HG02943 (cell line): ENCODE measurements at regions not wholly inside any gene's neighbourhood (a gene's known extent, or its start where the extent isn't known, plus 50 kb on each side); places are given as distances from the start of the nearest gene placed in this dataset.

ENCODE experiments used
- ATAC-seq: cut with Tn5 transposase; IDR thresholded peaks from one replicate; pipeline ENCODE4 v1.9.1; 2021; ENCODE audit warnings: mild to moderate bottlenecking, low read depth, moderate library complexity; ENCODE audit not compliant: unreplicated experiment

GRCh38 chr20:22382742-22383141 lies 201.6 kb downstream of the FOXA2 start:
- no peak for ATAC-seq

- no peak for ATAC-seq
Measured at GRCh38 chr20:22381812-22382416, 202.5 kb downstream of the FOXA2 start.

- no peak for ATAC-seq
Measured at GRCh38 chr20:22379472-22379871, 204.9 kb downstream of the FOXA2 start.

- ATAC-seq, result no peak
Measured at GRCh38 chr20:22374678-22375590, 209.4 kb downstream of the FOXA2 start.

- no peak for ATAC-seq
Measured at GRCh38 chr20:22374066-22374465, 210.3 kb downstream of the FOXA2 start.

- ATAC-seq, result no peak
Measured at GRCh38 chr20:22373164-22373895, 211.0 kb downstream of the FOXA2 start.

GRCh38 chr20:22371843-22372242 lies 212.5 kb downstream of the FOXA2 start:
- peak; percentile 83 for ATAC-seq

GRCh38 chr20:22370137-22370536 lies 214.2 kb downstream of the FOXA2 start:
- ATAC-seq, result no peak

GRCh38 chr20:22369100-22369499 lies 215.3 kb downstream of the FOXA2 start:
- ATAC-seq, result no peak

- no peak for ATAC-seq
Measured at GRCh38 chr20:22368235-22368634, 216.1 kb downstream of the FOXA2 start.

GRCh38 chr20:22366631-22367030 lies 217.7 kb downstream of the FOXA2 start:
- no peak for ATAC-seq

GRCh38 chr20:22354647-22355046 lies 229.7 kb downstream of the FOXA2 start:
- no peak for ATAC-seq

GRCh38 chr20:22353586-22353985 lies 230.8 kb downstream of the FOXA2 start:
- ATAC-seq, result no peak

GRCh38 chr20:22352019-22352418 lies 232.4 kb downstream of the FOXA2 start:
- no peak for ATAC-seq

- no peak for ATAC-seq
Measured at GRCh38 chr20:22350624-22351023, 233.7 kb downstream of the FOXA2 start.

GRCh38 chr20:22348010-22348409 lies 236.4 kb downstream of the FOXA2 start:
- no peak for ATAC-seq

- no peak for ATAC-seq
Measured at GRCh38 chr20:22346716-22347115, 237.7 kb downstream of the FOXA2 start.

- no peak for ATAC-seq
Measured at GRCh38 chr20:22343612-22344011, 240.8 kb downstream of the FOXA2 start.

GRCh38 chr20:22342410-22342809 lies 242.0 kb downstream of the FOXA2 start:
- no peak for ATAC-seq

GRCh38 chr20:22341508-22341907 lies 242.9 kb downstream of the FOXA2 start:
- ATAC-seq, result no peak

- ATAC-seq, result no peak
Measured at GRCh38 chr20:22339946-22340345, 244.4 kb downstream of the FOXA2 start.
